ENCODE measurements at regions not wholly inside any gene's neighbourhood (a gene's known extent, or its start where the extent isn't known, plus 50 kb on each side); places are given as distances from the start of the nearest gene placed in this dataset.
"Not testable (repeated sequence)": the region's sequence is repeated elsewhere in the genome, so short reads cannot be mapped to it uniquely, and the experiment has no call there.

GRCh38 chr6:6873778-6874177 is 234.0 kb upstream of the RREB1 start:
- no peak for DNase-seq

- DNase-seq: no peak
Measured at GRCh38 chr6:6875818-6876470, 231.8 kb upstream of the RREB1 start.

- DNase-seq: not testable (repeated sequence)
Measured at GRCh38 chr6:6877792-6878191, 230.0 kb upstream of the RREB1 start.

- no peak for DNase-seq
Measured at GRCh38 chr6:6878887-6879585, 228.7 kb upstream of the RREB1 start.

- DNase-seq: not testable (repeated sequence)
Measured at GRCh38 chr6:6879586-6879974, 228.2 kb upstream of the RREB1 start.

- DNase-seq: no peak
Measured at GRCh38 chr6:6880745-6881437, 226.9 kb upstream of the RREB1 start.

GRCh38 chr6:6881438-6882225 is 226.1 kb upstream of the RREB1 start:
- DNase-seq: no peak

GRCh38 chr6:6882592-6882991 is 225.2 kb upstream of the RREB1 start:
- no peak for DNase-seq

- no peak for DNase-seq
Measured at GRCh38 chr6:6883011-6883410, 224.8 kb upstream of the RREB1 start.

- no peak for DNase-seq
Measured at GRCh38 chr6:6884193-6884627, 223.6 kb upstream of the RREB1 start.

GRCh38 chr6:6884916-6885315 is 222.8 kb upstream of the RREB1 start:
- no peak for DNase-seq

- no peak for DNase-seq
Measured at GRCh38 chr6:6885521-6886170, 222.1 kb upstream of the RREB1 start.

- DNase-seq: no peak
Measured at GRCh38 chr6:6886171-6886885, 221.4 kb upstream of the RREB1 start.

- DNase-seq: no peak
Measured at GRCh38 chr6:6886886-6887285, 220.9 kb upstream of the RREB1 start.

GRCh38 chr6:6889601-6890000 is 218.2 kb upstream of the RREB1 start:
- no peak for DNase-seq

GRCh38 chr6:6890400-6890858 is 217.3 kb upstream of the RREB1 start:
- DNase-seq: no peak

- DNase-seq: no peak
Measured at GRCh38 chr6:6891125-6891721, 216.5 kb upstream of the RREB1 start.

- no peak for DNase-seq
Measured at GRCh38 chr6:6891949-6892461, 215.8 kb upstream of the RREB1 start.

GRCh38 chr6:6892744-6893583 is 214.8 kb upstream of the RREB1 start:
- no peak for DNase-seq

GRCh38 chr6:6893701-6894100 is 214.1 kb upstream of the RREB1 start:
- DNase-seq: no peak

Measured in activated CD4-positive, alpha-beta T cell treated with anti-CD3 and anti-CD28 coated beads, Interleukin-2, Interleukin-6, amounts not matched to agents 100 ng/mL and 50 ng/mL, durations not matched to agents 16 hours and 8 hours (primary cell).